Thoracic aorta (tissue), 2 donors: ENCODE measurements at regions not wholly inside any gene's neighbourhood (a gene's known extent, or its start where the extent isn't known, plus 50 kb on each side); places are given as distances from the start of the nearest gene placed in this dataset.

Experiments
- ATAC-seq: fragments of 150-250 bp; one replicate; pipeline ENCODE4 v1.8.0; 2017; ENCODE audit warnings: low read depth; ENCODE audit not compliant: insufficient number of reproducible peaks, low FRiP score
- DNase-seq: peaks from one replicate; pipeline ENCODE4 v3.0.0-alpha.2; 2020; ENCODE audit warnings: low spot score
- H3K27ac ChIP-seq, 2 donors: fragments of 200-600 bp; sonication (generic); 1 replicate in 1 of 2; 2 replicates in 1 of 2; pipeline ENCODE4 v1.5.1; 2016; ENCODE audit warnings: mild to moderate bottlenecking in 2 of 2, moderate library complexity in 2 of 2
- H3K27me3 ChIP-seq: fragments of 200-600 bp; sonication (generic); replicated peaks from 2 replicates; pipeline ENCODE4 v1.6.0; 2016; ENCODE audit warnings: mild to moderate bottlenecking; ENCODE audit not compliant: insufficient read depth
- H3K36me3 ChIP-seq: fragments of 200-600 bp; sonication (generic); one replicate; pipeline ENCODE4 v1.5.1; 2016
- H3K4me1 ChIP-seq, 2 donors: fragments of 200-600 bp; sonication (generic); 1 replicate in 1 of 2; 2 replicates in 1 of 2; pipeline versions ENCODE4 v1.5.1 to v1.6.0; 2016; ENCODE audit warnings: low read depth in 2 of 2, mild to moderate bottlenecking in 1 of 2; ENCODE audit not compliant: control insufficient read depth in 1 of 2
- H3K4me3 ChIP-seq: fragments of 200-600 bp; sonication (generic); 2 replicates; pipeline ENCODE4 v1.5.1; 2016; ENCODE audit warnings: mild to moderate bottlenecking
- H3K9me3 ChIP-seq: fragments of 200-600 bp; sonication (generic); 2 replicates; pipeline ENCODE4 v1.5.1; 2016
- TF ChIP-seq, protein P1 (sequence below): fragments of 200-600 bp; sonication (generic); IDR thresholded peaks from one replicate; pipeline ENCODE4 v1.5.1; 2019; ENCODE audit warnings: antibody characterized with exemption

DNA sequence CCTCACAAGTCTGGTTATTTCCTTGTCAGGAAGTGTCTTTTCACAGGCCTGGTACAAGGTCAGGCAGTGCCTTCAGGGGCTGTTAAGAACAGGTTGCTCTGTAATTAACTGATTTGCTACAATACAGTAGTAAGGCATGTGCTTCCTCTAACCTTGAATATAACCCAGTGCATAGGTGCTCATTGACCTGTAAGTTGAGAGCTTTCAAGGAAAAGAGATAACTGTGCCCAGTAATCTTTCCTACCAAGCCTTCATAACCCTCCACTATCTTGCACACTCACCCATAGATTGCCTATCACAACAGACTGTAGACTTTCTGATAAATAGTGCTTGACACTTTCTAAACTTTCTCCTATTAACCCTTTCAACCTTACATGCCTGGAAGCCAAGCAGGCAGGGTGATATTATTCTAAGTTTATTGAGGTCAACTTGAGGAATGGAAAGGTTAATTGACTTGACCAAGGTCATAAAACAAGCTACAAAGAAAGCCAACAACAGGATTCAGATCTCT lies 148.1 kb downstream of the PPARGC1A start:
- TF ChIP-seq, protein P1, sequence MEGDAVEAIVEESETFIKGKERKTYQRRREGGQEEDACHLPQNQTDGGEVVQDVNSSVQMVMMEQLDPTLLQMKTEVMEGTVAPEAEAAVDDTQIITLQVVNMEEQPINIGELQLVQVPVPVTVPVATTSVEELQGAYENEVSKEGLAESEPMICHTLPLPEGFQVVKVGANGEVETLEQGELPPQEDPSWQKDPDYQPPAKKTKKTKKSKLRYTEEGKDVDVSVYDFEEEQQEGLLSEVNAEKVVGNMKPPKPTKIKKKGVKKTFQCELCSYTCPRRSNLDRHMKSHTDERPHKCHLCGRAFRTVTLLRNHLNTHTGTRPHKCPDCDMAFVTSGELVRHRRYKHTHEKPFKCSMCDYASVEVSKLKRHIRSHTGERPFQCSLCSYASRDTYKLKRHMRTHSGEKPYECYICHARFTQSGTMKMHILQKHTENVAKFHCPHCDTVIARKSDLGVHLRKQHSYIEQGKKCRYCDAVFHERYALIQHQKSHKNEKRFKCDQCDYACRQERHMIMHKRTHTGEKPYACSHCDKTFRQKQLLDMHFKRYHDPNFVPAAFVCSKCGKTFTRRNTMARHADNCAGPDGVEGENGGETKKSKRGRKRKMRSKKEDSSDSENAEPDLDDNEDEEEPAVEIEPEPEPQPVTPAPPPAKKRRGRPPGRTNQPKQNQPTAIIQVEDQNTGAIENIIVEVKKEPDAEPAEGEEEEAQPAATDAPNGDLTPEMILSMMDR = no peak
- Histone ChIP-seq H3K36me3 (no peaks in the 10 kb centered on the region), H3K4me1 (peaks cover 0 to 2% of the 10 kb centered on the region in 2 donors), H3K4me3 (no peak overlapping the region), H3K27me3 (no peaks in the 10 kb centered on the region), H3K27ac (no peak overlapping the region), H3K9me3 (no peaks in the 10 kb centered on the region)
- ATAC-seq (no peak), DNase-seq (no peak)

DNA sequence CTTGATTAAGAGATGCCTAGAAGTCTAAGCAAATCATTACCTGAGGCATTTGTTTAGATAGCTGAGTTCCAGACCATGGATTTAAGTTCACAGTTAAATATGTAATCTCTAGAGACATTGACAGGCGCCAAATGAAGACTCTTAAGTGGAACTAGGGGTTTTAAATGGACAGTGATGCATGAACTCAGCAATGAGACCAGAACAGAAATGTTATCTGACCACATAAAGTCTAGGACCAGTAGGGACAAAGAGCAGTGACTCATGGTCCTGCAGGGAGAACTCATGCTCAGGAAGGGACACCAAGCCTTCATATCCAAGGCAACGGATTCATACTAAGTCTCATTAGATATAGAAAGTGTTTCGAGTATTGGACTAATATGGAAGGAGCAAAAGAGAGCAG lies 152.3 kb downstream of the PPARGC1A start:
- Histone ChIP-seq H3K9me3 (no peaks in the 10 kb centered on the region), H3K27me3 (no peaks in the 10 kb centered on the region), H3K4me1 (no peaks in the 10 kb centered on the region), H3K27ac (no peak overlapping the region), H3K4me3 (no peak overlapping the region), H3K36me3 (no peaks in the 10 kb centered on the region)
- ATAC-seq (no peak), DNase-seq (no peak)
- TF ChIP-seq, protein P1 = no peak

DNA sequence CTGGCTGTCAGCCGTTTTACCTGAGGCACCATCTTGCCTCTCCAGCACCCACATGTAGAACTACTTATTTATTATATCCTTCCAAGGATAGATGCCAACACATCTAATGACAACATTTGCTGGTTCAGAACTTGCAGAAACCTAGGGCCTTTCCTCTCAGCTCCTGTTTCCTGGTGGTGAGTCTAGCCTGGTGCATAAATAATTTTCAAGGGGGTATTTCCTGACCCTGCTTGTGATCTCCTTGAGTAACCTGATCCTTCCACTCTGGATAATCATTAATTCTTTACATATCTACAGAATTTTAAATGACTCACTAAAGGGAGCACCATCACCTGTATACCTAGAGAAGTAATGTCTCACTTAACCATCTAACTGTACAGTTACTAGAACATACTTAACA lies 153.4 kb downstream of the PPARGC1A start:
- H3K4me1 ChIP-seq = no peaks in the 10 kb centered on the region
- H3K4me3 ChIP-seq = no peak overlapping the region
- H3K9me3 ChIP-seq = no peaks in the 10 kb centered on the region
- H3K27me3 ChIP-seq = no peaks in the 10 kb centered on the region
- ATAC-seq (no peak), DNase-seq (no peak)
- H3K36me3 ChIP-seq = no peaks in the 10 kb centered on the region
- H3K27ac ChIP-seq = no peak overlapping the region
- TF ChIP-seq, protein P1 = no peak

DNA sequence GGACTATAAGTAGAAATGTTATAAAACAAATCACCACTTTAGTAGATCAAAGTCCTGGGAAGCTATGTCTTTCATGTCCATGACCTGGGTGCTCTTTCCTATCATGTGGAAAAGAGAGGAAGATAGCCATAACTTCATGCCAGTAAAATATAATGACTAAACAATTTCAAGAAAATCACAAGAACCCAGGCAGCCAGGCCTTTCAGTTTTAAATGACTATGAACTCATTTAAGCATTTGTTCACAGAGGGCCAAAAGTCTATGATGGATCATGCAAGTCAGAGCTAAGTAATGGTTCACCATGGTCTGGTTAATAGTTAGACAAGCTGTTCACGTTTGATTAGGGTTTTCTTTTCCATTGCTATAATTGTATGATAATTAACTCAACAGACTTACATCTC lies 155.8 kb downstream of the PPARGC1A start:
- no peak overlapping the region for H3K4me3 ChIP-seq
- TF ChIP-seq, protein P1 = no peak
- no peak overlapping the region for H3K27ac ChIP-seq
- no peak for ATAC-seq
- H3K36me3 ChIP-seq = no peaks in the 10 kb centered on the region
- no peaks in the 10 kb centered on the region for H3K4me1 ChIP-seq
- no peaks in the 10 kb centered on the region for H3K27me3 ChIP-seq
- H3K9me3 ChIP-seq = no peaks in the 10 kb centered on the region
- no peak for DNase-seq

DNA sequence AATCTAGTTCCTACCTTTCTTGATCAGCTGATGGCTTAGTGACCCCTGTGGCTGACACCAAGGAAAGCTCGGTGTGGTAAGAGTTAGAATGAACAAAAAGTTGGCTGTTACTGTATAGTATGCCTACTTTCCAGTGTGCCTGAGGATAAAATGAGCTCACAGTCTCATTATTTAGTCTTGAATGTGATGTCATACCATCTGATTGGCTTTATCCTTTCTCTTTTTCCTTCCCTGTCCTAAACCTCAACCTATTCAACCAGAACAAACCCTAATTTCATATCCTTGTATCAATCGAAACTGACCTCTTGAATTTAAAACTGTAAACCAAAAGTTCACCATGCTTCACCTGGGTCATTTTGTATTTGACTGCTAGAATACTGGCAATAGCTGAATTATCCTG lies 156.4 kb downstream of the PPARGC1A start:
- no peaks in the 10 kb centered on the region for H3K36me3 ChIP-seq
- DNase-seq (no peak), ATAC-seq (no peak)
- H3K27ac ChIP-seq = no peak overlapping the region
- no peaks in the 10 kb centered on the region for H3K9me3 ChIP-seq
- H3K4me3 ChIP-seq = no peak overlapping the region
- H3K27me3 ChIP-seq = no peaks in the 10 kb centered on the region
- TF ChIP-seq, protein P1 = no peak
- no peaks in the 10 kb centered on the region for H3K4me1 ChIP-seq
